ENCODE measurements at regions not wholly inside any gene's neighbourhood (a gene's known extent, or its start where the extent isn't known, plus 50 kb on each side); places are given as distances from the start of the nearest gene placed in this dataset.

DNA sequence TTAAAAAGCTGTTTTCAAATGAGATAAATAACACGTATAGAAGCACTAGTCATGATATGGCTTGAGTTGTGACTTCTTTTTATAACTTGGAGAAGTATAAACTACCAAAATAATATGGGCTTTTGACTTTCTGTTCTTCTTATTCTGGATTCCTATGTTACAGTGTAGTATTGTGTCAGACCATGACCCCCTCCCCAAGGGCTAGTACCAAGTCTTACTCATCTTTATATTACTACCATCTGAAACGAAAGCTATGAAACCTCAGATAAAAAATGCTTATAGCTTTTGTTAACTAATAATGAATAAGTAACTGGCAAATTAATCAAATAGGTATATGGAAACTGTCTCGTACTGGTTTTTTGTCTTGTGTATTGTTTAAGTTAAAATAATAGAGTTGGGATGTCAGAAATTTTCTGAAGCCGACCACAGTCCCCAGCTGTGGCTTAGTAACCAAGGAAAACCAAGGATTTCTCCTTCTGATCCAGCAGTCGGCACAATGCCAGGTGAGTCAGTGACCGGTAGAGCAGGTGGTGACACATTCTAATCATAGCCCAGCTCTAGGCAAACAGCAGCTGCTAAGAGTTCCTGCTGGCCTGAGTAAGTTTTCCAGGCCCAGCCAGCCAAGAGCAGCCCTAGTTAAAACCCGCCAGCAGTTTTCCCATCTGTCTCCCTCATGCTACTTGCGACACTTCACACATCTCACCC is 163.3 kb upstream of the PRDX4 start:
- no peak for TF ChIP-seq POLR2A (IDR thresholded peaks at IDR 0.05; ENCODE audit: extremely low read depth, insufficient read length)
- no peak for TF ChIP-seq MYC (IDR thresholded peaks at IDR 0.05; ENCODE audit: low read depth, low read length)
- TF ChIP-seq, protein P1, sequence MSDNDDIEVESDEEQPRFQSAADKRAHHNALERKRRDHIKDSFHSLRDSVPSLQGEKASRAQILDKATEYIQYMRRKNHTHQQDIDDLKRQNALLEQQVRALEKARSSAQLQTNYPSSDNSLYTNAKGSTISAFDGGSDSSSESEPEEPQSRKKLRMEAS (IDR thresholded peaks at IDR 0.05; ENCODE audit: low read depth, low read length): no peak
- TF ChIP-seq, protein P2, sequence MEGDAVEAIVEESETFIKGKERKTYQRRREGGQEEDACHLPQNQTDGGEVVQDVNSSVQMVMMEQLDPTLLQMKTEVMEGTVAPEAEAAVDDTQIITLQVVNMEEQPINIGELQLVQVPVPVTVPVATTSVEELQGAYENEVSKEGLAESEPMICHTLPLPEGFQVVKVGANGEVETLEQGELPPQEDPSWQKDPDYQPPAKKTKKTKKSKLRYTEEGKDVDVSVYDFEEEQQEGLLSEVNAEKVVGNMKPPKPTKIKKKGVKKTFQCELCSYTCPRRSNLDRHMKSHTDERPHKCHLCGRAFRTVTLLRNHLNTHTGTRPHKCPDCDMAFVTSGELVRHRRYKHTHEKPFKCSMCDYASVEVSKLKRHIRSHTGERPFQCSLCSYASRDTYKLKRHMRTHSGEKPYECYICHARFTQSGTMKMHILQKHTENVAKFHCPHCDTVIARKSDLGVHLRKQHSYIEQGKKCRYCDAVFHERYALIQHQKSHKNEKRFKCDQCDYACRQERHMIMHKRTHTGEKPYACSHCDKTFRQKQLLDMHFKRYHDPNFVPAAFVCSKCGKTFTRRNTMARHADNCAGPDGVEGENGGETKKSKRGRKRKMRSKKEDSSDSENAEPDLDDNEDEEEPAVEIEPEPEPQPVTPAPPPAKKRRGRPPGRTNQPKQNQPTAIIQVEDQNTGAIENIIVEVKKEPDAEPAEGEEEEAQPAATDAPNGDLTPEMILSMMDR (IDR thresholded peaks at IDR 0.05; ENCODE audit: low read depth, low read length): no peak
- no peak overlapping the region for H3K4me3 ChIP-seq (ENCODE audit: low read depth, low read length)
- no peak for DNase-seq (ENCODE audit: low read depth)

DNA sequence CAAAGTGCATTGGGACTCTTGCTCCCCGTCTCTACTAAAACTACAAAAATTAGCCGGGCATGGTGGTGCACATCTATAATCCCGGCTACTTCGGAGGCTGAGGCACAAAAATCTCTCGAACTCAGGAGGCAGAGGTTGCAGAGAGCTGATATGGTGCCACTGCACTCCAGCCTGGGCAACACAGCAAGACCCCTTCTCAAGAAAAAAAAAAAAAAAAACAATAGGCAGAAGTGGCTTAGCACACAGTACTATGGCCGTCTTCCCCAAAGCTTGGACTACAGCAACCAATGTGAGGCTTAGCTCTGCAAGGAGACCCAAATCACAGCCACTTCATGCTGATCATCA is 162.8 kb upstream of the PRDX4 start:
- TF ChIP-seq MYC (IDR thresholded peaks at IDR 0.05; ENCODE audit: low read depth, low read length) (no peak), POLR2A (IDR thresholded peaks at IDR 0.05; ENCODE audit: extremely low read depth, insufficient read length) (no peak)
- TF ChIP-seq, protein P2 (IDR thresholded peaks at IDR 0.05; ENCODE audit: low read depth, low read length): no peak
- TF ChIP-seq, protein P1 (IDR thresholded peaks at IDR 0.05; ENCODE audit: low read depth, low read length): no peak
- no peak for DNase-seq (ENCODE audit: low read depth)
- H3K4me3 ChIP-seq (ENCODE audit: low read depth, low read length): no peak overlapping the region

DNA sequence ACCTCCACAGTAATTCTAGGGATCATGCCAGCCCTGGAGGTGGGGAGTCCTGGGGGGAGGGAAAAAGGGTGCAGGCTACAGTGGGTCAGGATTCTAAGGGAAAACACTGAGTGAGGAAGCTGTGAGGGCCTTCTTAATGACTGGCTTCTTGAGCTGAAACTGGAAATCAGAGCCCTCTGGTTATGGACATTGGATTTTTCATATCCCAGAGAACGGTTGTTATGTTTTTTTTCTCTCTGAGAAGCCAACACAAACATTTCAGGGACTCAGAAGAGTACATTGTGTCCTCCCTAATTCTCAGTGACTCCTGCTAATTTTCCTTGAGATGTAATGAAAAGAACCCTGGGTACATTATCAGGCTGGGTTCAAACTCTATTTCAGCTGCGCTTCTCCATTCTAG is 162.4 kb upstream of the PRDX4 start:
- TF ChIP-seq, protein P1 (IDR thresholded peaks at IDR 0.05; ENCODE audit: low read depth, low read length): no peak
- TF ChIP-seq MYC (IDR thresholded peaks at IDR 0.05; ENCODE audit: low read depth, low read length): no peak
- no peak for TF ChIP-seq POLR2A (IDR thresholded peaks at IDR 0.05; ENCODE audit: extremely low read depth, insufficient read length)
- TF ChIP-seq, protein P2 (IDR thresholded peaks at IDR 0.05; ENCODE audit: low read depth, low read length): no peak
- no peak for DNase-seq (ENCODE audit: low read depth)
- H3K4me3 ChIP-seq (ENCODE audit: low read depth, low read length): no peak overlapping the region

DNA sequence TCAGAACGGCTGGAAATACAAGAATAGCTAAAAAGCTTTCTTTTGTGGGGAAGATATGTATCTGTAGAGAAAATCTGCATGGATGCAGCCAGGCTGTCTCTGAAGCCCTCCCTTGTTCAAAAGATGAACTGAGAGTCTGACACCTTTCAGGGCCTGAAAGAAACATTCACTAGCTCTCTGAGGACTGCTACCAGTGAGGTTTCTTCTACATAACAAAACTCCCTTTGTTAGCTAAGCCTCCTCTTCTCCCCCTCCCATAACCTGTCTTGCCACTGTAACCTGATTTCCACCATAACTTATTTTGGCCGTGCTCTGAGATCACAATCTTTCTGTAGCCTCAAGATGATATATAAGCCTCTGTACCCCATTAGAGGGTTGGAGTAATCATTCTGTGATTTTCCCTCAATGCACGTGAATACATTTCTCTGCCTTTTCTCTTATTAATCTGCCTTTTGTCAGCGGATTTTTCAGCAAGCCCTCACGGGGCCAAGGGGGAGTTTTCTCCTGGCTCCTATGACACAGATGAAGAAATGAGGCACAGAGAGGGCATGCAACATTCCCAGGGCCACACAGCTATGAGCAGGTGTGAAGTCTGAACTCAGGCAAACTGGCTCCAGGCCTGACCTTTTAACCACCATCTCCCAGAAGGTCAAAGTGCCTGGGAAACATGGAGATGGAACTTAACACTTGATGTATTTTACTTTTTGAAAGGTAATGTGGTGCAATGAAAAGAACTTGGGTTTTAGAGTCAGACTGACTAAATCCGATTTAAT is 161.6 kb upstream of the PRDX4 start:
- no peak overlapping the region for H3K4me3 ChIP-seq (ENCODE audit: low read depth, low read length)
- no peak for DNase-seq (ENCODE audit: low read depth)

DNA sequence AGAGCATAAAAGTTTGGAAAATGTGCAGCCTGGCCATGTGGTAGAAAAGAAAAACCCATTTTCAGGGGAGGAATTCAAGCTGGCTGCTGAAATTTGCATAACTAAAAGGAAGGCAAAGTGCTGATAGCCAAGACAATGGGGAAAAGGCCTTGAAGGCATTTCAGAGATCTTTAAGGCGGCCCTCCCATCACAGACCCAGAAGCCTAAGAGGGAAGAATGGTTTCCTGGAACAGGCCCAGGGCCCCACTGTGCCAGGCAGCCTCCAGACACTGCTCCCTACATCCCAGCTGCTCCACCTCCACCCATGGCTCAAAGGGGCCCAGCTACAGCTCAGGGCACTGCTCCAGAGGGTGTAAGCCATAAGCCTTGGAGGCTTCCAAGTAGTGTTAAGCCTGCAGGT is 158.0 kb upstream of the PRDX4 start:
- no peak for DNase-seq (ENCODE audit: low read depth)
- TF ChIP-seq MYC (IDR thresholded peaks at IDR 0.05; ENCODE audit: low read depth, low read length): no peak
- TF ChIP-seq, protein P1 (IDR thresholded peaks at IDR 0.05; ENCODE audit: low read depth, low read length): no peak
- no peak for TF ChIP-seq POLR2A (IDR thresholded peaks at IDR 0.05; ENCODE audit: extremely low read depth, insufficient read length)
- TF ChIP-seq, protein P2 (IDR thresholded peaks at IDR 0.05; ENCODE audit: low read depth, low read length): no peak
- no peak overlapping the region for H3K4me3 ChIP-seq (ENCODE audit: low read depth, low read length)

More for the DNA sequence above, 161.6 kb upstream of the PRDX4 start:
- no peak for TF ChIP-seq MYC (IDR thresholded peaks at IDR 0.05; ENCODE audit: low read depth, low read length)
- TF ChIP-seq, protein P2 (IDR thresholded peaks at IDR 0.05; ENCODE audit: low read depth, low read length): no peak
- TF ChIP-seq, protein P1 (IDR thresholded peaks at IDR 0.05; ENCODE audit: low read depth, low read length): no peak
- no peak for TF ChIP-seq POLR2A (IDR thresholded peaks at IDR 0.05; ENCODE audit: extremely low read depth, insufficient read length)

All from NB4 (cell line).